IMR-90 (cell line): ENCODE measurements at regions not wholly inside any gene's neighbourhood (a gene's known extent, or its start where the extent isn't known, plus 50 kb on each side); places are given as distances from the start of the nearest gene placed in this dataset.

Experiments
- FOS ChIP-seq: fragments of 150-350 bp; IDR thresholded peaks from 2 replicates; pipeline ENCODE4 v1.6.1; 2016; ENCODE audit warnings: low read depth, low read length
- MAZ ChIP-seq: IDR thresholded peaks from 2 replicates; pipeline ENCODE4 v1.6.1; 2012; ENCODE audit warnings: low read depth, mild to moderate bottlenecking, low read length, improper control_type of control experiment, moderate library complexity, borderline replicate concordance
- POLR2A ChIP-seq: IDR thresholded peaks from 2 replicates; pipeline ENCODE4 v1.6.1; 2012; ENCODE audit warnings: mild to moderate bottlenecking, low read depth, low read length
- RFX5 ChIP-seq: IDR thresholded peaks from 2 replicates; pipeline ENCODE4 v1.8.0; 2012; ENCODE audit warnings: low read depth, mild to moderate bottlenecking, low read length, moderate library complexity
- USF2 ChIP-seq: fragments of 150-350 bp; IDR thresholded peaks from 2 replicates; pipeline ENCODE4 v1.6.1; 2017; ENCODE audit warnings: mild to moderate bottlenecking, antibody characterized with exemption, low read length, low read depth
- TF ChIP-seq, protein P1 (sequence below): conservative IDR thresholded peaks from 2 replicates; pipeline ENCODE4 v1.5.1; 2012; ENCODE audit warnings: mild to moderate bottlenecking, low read depth, low read length, improper control_type of control experiment

GRCh38 chr10:121129266-121129665 lies 278.1 kb downstream of the WDR11 start:
- TF ChIP-seq, protein P1, sequence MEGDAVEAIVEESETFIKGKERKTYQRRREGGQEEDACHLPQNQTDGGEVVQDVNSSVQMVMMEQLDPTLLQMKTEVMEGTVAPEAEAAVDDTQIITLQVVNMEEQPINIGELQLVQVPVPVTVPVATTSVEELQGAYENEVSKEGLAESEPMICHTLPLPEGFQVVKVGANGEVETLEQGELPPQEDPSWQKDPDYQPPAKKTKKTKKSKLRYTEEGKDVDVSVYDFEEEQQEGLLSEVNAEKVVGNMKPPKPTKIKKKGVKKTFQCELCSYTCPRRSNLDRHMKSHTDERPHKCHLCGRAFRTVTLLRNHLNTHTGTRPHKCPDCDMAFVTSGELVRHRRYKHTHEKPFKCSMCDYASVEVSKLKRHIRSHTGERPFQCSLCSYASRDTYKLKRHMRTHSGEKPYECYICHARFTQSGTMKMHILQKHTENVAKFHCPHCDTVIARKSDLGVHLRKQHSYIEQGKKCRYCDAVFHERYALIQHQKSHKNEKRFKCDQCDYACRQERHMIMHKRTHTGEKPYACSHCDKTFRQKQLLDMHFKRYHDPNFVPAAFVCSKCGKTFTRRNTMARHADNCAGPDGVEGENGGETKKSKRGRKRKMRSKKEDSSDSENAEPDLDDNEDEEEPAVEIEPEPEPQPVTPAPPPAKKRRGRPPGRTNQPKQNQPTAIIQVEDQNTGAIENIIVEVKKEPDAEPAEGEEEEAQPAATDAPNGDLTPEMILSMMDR, result no peak
- TF ChIP-seq RFX5 (no peak), MAZ (no peak), FOS (no peak), USF2 (no peak), POLR2A (no peak)
